B cell (primary cell): ENCODE measurements at regions not wholly inside any gene's neighbourhood (a gene's known extent, or its start where the extent isn't known, plus 50 kb on each side); places are given as distances from the start of the nearest gene placed in this dataset.

Source experiments
- EZH2 ChIP-seq: IDR thresholded peaks from 2 replicates; pipeline ENCODE4 v1.6.1; 2012; ENCODE audit warnings: borderline replicate concordance, low read depth, mild to moderate bottlenecking, moderate library complexity, low read length; ENCODE audit not compliant: insufficient read depth, poor library complexity, severe bottlenecking
- TF ChIP-seq, protein P1 (sequence below): fragments of 200-600 bp; IDR thresholded peaks from one replicate; pipeline ENCODE4 v1.8.0; 2022; ENCODE audit warnings: antibody characterized with exemption, mild to moderate bottlenecking

GRCh38 chr14:84323450-84323849 is 1206.5 kb upstream of the FLRT2 start:
- no peak for TF ChIP-seq EZH2
- TF ChIP-seq, protein P1, sequence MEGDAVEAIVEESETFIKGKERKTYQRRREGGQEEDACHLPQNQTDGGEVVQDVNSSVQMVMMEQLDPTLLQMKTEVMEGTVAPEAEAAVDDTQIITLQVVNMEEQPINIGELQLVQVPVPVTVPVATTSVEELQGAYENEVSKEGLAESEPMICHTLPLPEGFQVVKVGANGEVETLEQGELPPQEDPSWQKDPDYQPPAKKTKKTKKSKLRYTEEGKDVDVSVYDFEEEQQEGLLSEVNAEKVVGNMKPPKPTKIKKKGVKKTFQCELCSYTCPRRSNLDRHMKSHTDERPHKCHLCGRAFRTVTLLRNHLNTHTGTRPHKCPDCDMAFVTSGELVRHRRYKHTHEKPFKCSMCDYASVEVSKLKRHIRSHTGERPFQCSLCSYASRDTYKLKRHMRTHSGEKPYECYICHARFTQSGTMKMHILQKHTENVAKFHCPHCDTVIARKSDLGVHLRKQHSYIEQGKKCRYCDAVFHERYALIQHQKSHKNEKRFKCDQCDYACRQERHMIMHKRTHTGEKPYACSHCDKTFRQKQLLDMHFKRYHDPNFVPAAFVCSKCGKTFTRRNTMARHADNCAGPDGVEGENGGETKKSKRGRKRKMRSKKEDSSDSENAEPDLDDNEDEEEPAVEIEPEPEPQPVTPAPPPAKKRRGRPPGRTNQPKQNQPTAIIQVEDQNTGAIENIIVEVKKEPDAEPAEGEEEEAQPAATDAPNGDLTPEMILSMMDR = no peak
